Stomach (tissue), 8 donors: ENCODE measurements at regions not wholly inside any gene's neighbourhood (a gene's known extent, or its start where the extent isn't known, plus 50 kb on each side); places are given as distances from the start of the nearest gene placed in this dataset.

Experiments
- DNase-seq, 2 donors: peaks; one replicate each; pipeline versions ENCODE4 v3.0.0 to v3.0.0-alpha.2; 2013 to 2019
- H3K27ac ChIP-seq, 5 donors: fragments of 200-600 bp in 4 of 5; sonication (generic) in 4 of 5; one replicate each; pipeline ENCODE4 v1.5.1; 2013 to 2019; ENCODE audit warnings: mild to moderate bottlenecking in 1 of 5, moderate library complexity in 1 of 5
- H3K27me3 ChIP-seq, 3 donors: fragments of 200-600 bp; sonication (generic); one replicate each; pipeline ENCODE4 v1.5.1; 2017 to 2019; ENCODE audit warnings: mixed run types in 1 of 3
- H3K36me3 ChIP-seq, 4 donors: fragments of 200-600 bp; sonication (generic); 1 replicate in 3 of 4; 2 replicates in 1 of 4; pipeline ENCODE4 v1.5.1; 2016 to 2019
- H3K4me1 ChIP-seq, 4 donors: fragments of 200-600 bp; sonication (generic); one replicate each; pipeline ENCODE4 v1.5.1; 2016 to 2019
- H3K4me3 ChIP-seq, 4 donors: fragments of 200-600 bp; sonication (generic) in 3 of 4; one replicate each; pipeline ENCODE4 v1.5.1; 2016 to 2019; ENCODE audit warnings: mild to moderate bottlenecking in 1 of 4
- H3K9me3 ChIP-seq, 4 donors: fragments of 200-600 bp; sonication (generic); one replicate each; pipeline ENCODE4 v1.5.1; 2016 to 2019
- CTCF ChIP-seq, 7 experiments: fragments of 450-650 bp in 4 of 7; fragments of 200-600 bp in 3 of 7; sonication (generic) in 3 of 7; IDR thresholded peaks; one replicate each; pipeline ENCODE4 v1.5.1; 2016 to 2019; ENCODE audit warnings: antibody characterized with exemption in 7 of 7, control low read depth in 2 of 7, mild to moderate bottlenecking in 1 of 7
- EP300 ChIP-seq: sonication (generic); formaldehyde crosslinking; IDR thresholded peaks from one replicate; pipeline ENCODE4 v1.6.1; 2017; ENCODE audit warnings: antibody characterized with exemption
- POLR2A ChIP-seq, 4 donors: fragments of 450-650 bp; IDR thresholded peaks; one replicate each; pipeline ENCODE4 v1.6.1; 2016; ENCODE audit warnings: antibody characterized with exemption in 4 of 4, control low read depth in 2 of 4, mild to moderate bottlenecking in 1 of 4, moderate library complexity in 1 of 4
- POLR2AphosphoS5 ChIP-seq, 3 donors: sonication (generic); formaldehyde crosslinking; IDR thresholded peaks; one replicate each; pipeline ENCODE4 v1.6.1; 2016; ENCODE audit warnings: antibody characterized with exemption in 3 of 3
- WGBS, 5 donors: extraction: QIAGEN DNeasy Blood & Tissue Kit in 3 of 5; methylation state at CpG; one replicate each; pipeline versions ENCODE4 v1.1.5 to v1.1.7; 2013 to 2018; 5-methylcytosine and 5-hydroxymethylcytosine counted together
- intact Hi-C: fragments of 100-400 bp; cut with DNase I; formaldehyde crosslinking; loops from one replicate; pipeline ENCODE4 v1.15.1; 2023; ENCODE audit warnings: low total_unique reads
- donor health status: healthy with polysubstance abuse.
- donor health status: Bipolar disorder and iron deficiency.
- donor health status: healthy.

DNA sequence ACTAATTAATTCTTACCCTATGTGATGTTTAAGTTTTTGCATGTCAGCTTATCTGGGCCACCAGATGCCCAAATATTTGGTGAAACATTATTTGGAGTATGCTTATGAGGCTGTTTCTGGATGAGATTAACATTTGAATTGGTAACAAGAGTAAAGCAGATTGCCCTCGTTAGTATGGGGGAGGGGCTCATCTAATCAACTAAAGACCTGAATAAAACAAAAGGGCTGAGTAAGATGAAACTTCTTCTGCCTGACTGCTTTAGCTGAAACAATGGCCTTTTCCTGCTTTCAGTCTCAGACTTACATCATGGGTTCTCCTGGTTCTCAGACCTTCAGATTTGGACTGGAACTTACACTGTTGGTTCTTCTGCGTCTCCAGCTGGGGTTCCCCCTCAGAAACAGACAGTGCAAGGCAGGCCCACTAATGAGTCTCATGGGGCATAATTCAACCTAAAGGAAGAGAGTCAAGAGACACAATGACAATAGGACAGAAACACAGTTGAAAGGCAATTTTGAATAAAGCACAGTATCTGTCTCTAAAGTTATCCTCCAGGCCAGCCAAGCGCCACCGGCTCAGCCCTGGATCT, 288.4 kb downstream of the CAAP1 start:
- H3K9me3 ChIP-seq, result no peaks in the 10 kb centered on the region
- H3K4me1 ChIP-seq, result no peaks in the 10 kb centered on the region
- WGBS, 5 donors, result 63 to 80% (median 75%) methylated on average over 4 of the region's 4 CpGs
- intact Hi-C loops, result no loop called here
- TF ChIP-seq CTCF (IDR thresholded peaks at IDR 0.05) (no peak), POLR2A (IDR thresholded peaks at IDR 0.05) (no peak), EP300 (no peak), POLR2AphosphoS5 (IDR thresholded peaks at IDR 0.05) (no peak)
- no peaks in the 10 kb centered on the region for H3K27me3 ChIP-seq
- H3K4me3 ChIP-seq, result no peak overlapping the region
- H3K36me3 ChIP-seq, result no peaks in the 10 kb centered on the region
- no peak overlapping the region for H3K27ac ChIP-seq
- no peak for DNase-seq

DNA sequence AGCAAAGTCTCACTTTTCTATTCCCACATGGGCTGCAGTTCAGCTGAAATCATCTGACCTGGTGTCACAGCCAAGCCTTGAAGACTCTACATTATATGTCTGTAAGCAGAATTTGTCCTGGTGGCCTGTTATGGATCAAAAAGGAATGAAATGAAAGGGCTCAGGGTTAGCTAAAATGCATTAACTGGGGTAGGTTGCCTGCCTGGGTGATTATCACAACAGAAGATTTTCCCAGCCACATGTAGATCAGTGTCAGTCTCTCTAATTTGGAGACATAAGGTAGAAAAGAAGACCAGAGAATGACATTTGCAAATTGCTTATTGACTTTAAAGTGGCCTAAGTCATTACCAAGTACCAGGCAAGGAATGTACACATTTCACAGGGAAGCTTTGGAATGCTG, 289.0 kb downstream of the CAAP1 start:
- no peak overlapping the region for H3K27ac ChIP-seq
- H3K36me3 ChIP-seq, result no peaks in the 10 kb centered on the region
- no peaks in the 10 kb centered on the region for H3K4me1 ChIP-seq
- intact Hi-C loops, result no loop called here
- no peaks in the 10 kb centered on the region for H3K9me3 ChIP-seq
- TF ChIP-seq POLR2A (IDR thresholded peaks at IDR 0.05) (no peak), CTCF (IDR thresholded peaks at IDR 0.05) (no peak), EP300 (no peak), POLR2AphosphoS5 (IDR thresholded peaks at IDR 0.05) (no peak)
- H3K27me3 ChIP-seq, result no peaks in the 10 kb centered on the region
- H3K4me3 ChIP-seq, result no peak overlapping the region
- DNase-seq, result no peak

GRCh38 chr9:26597542-26598149, 295.0 kb downstream of the CAAP1 start:
- intact Hi-C loops, result no loop called here
- no peaks in the 10 kb centered on the region for H3K4me1 ChIP-seq
- 81 to 88% (median 82%) methylated on average over 5 of the region's 5 CpGs for WGBS, 5 donors
- H3K36me3 ChIP-seq, result no peaks in the 10 kb centered on the region
- H3K27ac ChIP-seq, result no peak overlapping the region
- DNase-seq, result no peak
- no peak overlapping the region for H3K4me3 ChIP-seq
- no peaks in the 10 kb centered on the region for H3K27me3 ChIP-seq
- TF ChIP-seq CTCF (IDR thresholded peaks at IDR 0.05), result no peak
- no peak for TF ChIP-seq POLR2A (IDR thresholded peaks at IDR 0.05)
- peaks cover 0 to 10% (median 4%) of the 10 kb centered on the region in 4 donors for H3K9me3 ChIP-seq

GRCh38 chr9:26579056-26579455, 313.5 kb downstream of the CAAP1 start:
- H3K9me3 ChIP-seq, result no peaks in the 10 kb centered on the region
- H3K27ac ChIP-seq, result no peak overlapping the region
- H3K36me3 ChIP-seq, result no peaks in the 10 kb centered on the region
- H3K4me3 ChIP-seq, result no peak overlapping the region
- H3K27me3 ChIP-seq, result no peaks in the 10 kb centered on the region
- intact Hi-C loops, result no loop called here
- DNase-seq, result no peak
- WGBS, 5 donors, result 50 to 73% (median 55%) methylated on average over 2 of the region's 2 CpGs
- no peak for TF ChIP-seq POLR2A (IDR thresholded peaks at IDR 0.05)
- H3K4me1 ChIP-seq, result no peaks in the 10 kb centered on the region

- WGBS, 5 donors, result 80 to 96% (median 93%) methylated on average over 2 of the region's 2 CpGs
- Histone ChIP-seq H3K4me3 (no peak overlapping the region), H3K36me3 (no peaks in the 10 kb centered on the region), H3K9me3 (no peaks in the 10 kb centered on the region), H3K27me3 (no peaks in the 10 kb centered on the region), H3K4me1 (no peaks in the 10 kb centered on the region), H3K27ac (no peak overlapping the region)
- intact Hi-C loops, result no loop called here
- no peak for TF ChIP-seq EP300
- no peak for TF ChIP-seq POLR2AphosphoS5 (IDR thresholded peaks at IDR 0.05)
- TF ChIP-seq CTCF (IDR thresholded peaks at IDR 0.05), result no peak
- TF ChIP-seq POLR2A (IDR thresholded peaks at IDR 0.05), result no peak
- no peak for DNase-seq
Observed at GRCh38 chr9:26574898-26575440, 317.6 kb downstream of the CAAP1 start.
